ENCODE measurements at regions not wholly inside any gene's neighbourhood (a gene's known extent, or its start where the extent isn't known, plus 50 kb on each side); places are given as distances from the start of the nearest gene placed in this dataset.

GRCh38 chr6:97572943-97573342, 289.9 kb upstream of the MMS22L start:
- DNase-seq (ENCODE audit: low read depth in 2 of 2, low spot score in 1 of 2) = no peak

GRCh38 chr6:97586344-97586743, 303.3 kb upstream of the MMS22L start:
- DNase-seq (ENCODE audit: low read depth in 2 of 2, low spot score in 1 of 2) = no peak

GRCh38 chr6:97591955-97592354, 308.9 kb upstream of the MMS22L start:
- DNase-seq (ENCODE audit: low read depth in 2 of 2, low spot score in 1 of 2) = no peak

- no peak for DNase-seq (ENCODE audit: low read depth in 2 of 2, low spot score in 1 of 2)
Observed at GRCh38 chr6:97594844-97595243, 311.8 kb upstream of the MMS22L start.

GRCh38 chr6:97621111-97621510, 338.1 kb upstream of the MMS22L start:
- DNase-seq (ENCODE audit: low read depth in 2 of 2, low spot score in 1 of 2) = no peak

- no peak for DNase-seq (ENCODE audit: low read depth in 2 of 2, low spot score in 1 of 2)
Observed at GRCh38 chr6:97626671-97627441, 343.8 kb upstream of the MMS22L start.

- no peak for DNase-seq (ENCODE audit: low read depth in 2 of 2, low spot score in 1 of 2)
Observed at GRCh38 chr6:97629180-97629579, 346.2 kb upstream of the MMS22L start.

GRCh38 chr6:97630604-97631003, 347.6 kb upstream of the MMS22L start:
- DNase-seq (ENCODE audit: low read depth in 2 of 2, low spot score in 1 of 2) = no peak

GRCh38 chr6:97632341-97632740, 349.3 kb upstream of the MMS22L start:
- no peak for DNase-seq (ENCODE audit: low read depth in 2 of 2, low spot score in 1 of 2)

- DNase-seq (ENCODE audit: low read depth in 2 of 2, low spot score in 1 of 2) = no peak
Observed at GRCh38 chr6:97639702-97640101, 356.7 kb upstream of the MMS22L start.

- no peak for DNase-seq (ENCODE audit: low read depth in 2 of 2, low spot score in 1 of 2)
Observed at GRCh38 chr6:97644353-97644752, 361.3 kb upstream of the MMS22L start.

- no peak for DNase-seq (ENCODE audit: low read depth in 2 of 2, low spot score in 1 of 2)
Observed at GRCh38 chr6:97645757-97646156, 362.7 kb upstream of the MMS22L start.

GRCh38 chr6:97653076-97653475, 370.1 kb upstream of the MMS22L start:
- DNase-seq (ENCODE audit: low read depth in 2 of 2, low spot score in 1 of 2) = no peak

- DNase-seq (ENCODE audit: low read depth in 2 of 2, low spot score in 1 of 2) = no peak
Observed at GRCh38 chr6:97653517-97653916, 370.5 kb upstream of the MMS22L start.

GRCh38 chr6:97654674-97655073, 371.7 kb upstream of the MMS22L start:
- no peak for DNase-seq (ENCODE audit: low read depth in 2 of 2, low spot score in 1 of 2)

GRCh38 chr6:97656236-97656635, 373.2 kb upstream of the MMS22L start:
- no peak for DNase-seq (ENCODE audit: low read depth in 2 of 2, low spot score in 1 of 2)

- DNase-seq (ENCODE audit: low read depth in 2 of 2, low spot score in 1 of 2) = no peak
Observed at GRCh38 chr6:97656706-97657350, 373.8 kb upstream of the MMS22L start.

GRCh38 chr6:97658090-97658489, 375.1 kb upstream of the MMS22L start:
- DNase-seq (ENCODE audit: low read depth in 2 of 2, low spot score in 1 of 2) = no peak

- no peak for DNase-seq (ENCODE audit: low read depth in 2 of 2, low spot score in 1 of 2)
Observed at GRCh38 chr6:97663252-97663651, 380.2 kb upstream of the MMS22L start.

GRCh38 chr6:97665446-97665845, 382.4 kb upstream of the MMS22L start:
- DNase-seq (ENCODE audit: low read depth in 2 of 2, low spot score in 1 of 2) = no peak

- DNase-seq (ENCODE audit: low read depth in 2 of 2, low spot score in 1 of 2) = no peak
Observed at GRCh38 chr6:97666889-97667288, 383.9 kb upstream of the MMS22L start.

- no peak for DNase-seq (ENCODE audit: low read depth in 2 of 2, low spot score in 1 of 2)
Observed at GRCh38 chr6:97668716-97669115, 385.7 kb upstream of the MMS22L start.

All from stimulated activated CD8-positive, alpha-beta memory T cell treated with anti-CD3 and anti-CD28 coated beads, Interleukin-4, amount 100 ng/mL, for 4 hours (primary cell).